Astrocyte (in vitro differentiated cells and primary cell): ENCODE measurements at regions not wholly inside any gene's neighbourhood (a gene's known extent, or its start where the extent isn't known, plus 50 kb on each side); places are given as distances from the start of the nearest gene placed in this dataset.

Experiments
- DNase-seq: peaks from one replicate; pipeline ENCODE4 v3.0.0-alpha.2; 2010; ENCODE audit warnings: low read depth
- FAIRE-seq: peaks from 2 replicates; lab custom pipeline; 2011; peaks lifted over from hg19 to GRCh38; lab: Jason Lieb, UNC
- H2AFZ ChIP-seq: 2 replicates; pipeline ENCODE4 v1.6.0; 2012; ENCODE audit warnings: low read depth, low read length, inconsistent platforms
- H3K27ac ChIP-seq: 2 replicates; pipeline ENCODE4 v1.5.1; 2011; ENCODE audit warnings: low read depth, low read length, inconsistent platforms
- H3K27me3 ChIP-seq: 2 replicates; pipeline ENCODE4 v1.6.0; 2011; ENCODE audit warnings: low read length, inconsistent platforms; ENCODE audit not compliant: insufficient read depth
- H3K36me3 ChIP-seq: 2 replicates; pipeline ENCODE4 v1.5.1; 2011; ENCODE audit warnings: low read length, inconsistent platforms; ENCODE audit not compliant: insufficient read depth
- H3K4me1 ChIP-seq: 2 replicates; pipeline ENCODE4 v1.5.1; 2011; ENCODE audit warnings: low read length, inconsistent platforms; ENCODE audit not compliant: insufficient read depth
- H3K4me2 ChIP-seq: 2 replicates; pipeline ENCODE4 v1.6.0; 2012; ENCODE audit warnings: low read length, inconsistent platforms
- H3K4me3 ChIP-seq: 2 replicates; pipeline ENCODE4 v1.5.1; 2011; ENCODE audit warnings: low read depth, mild to moderate bottlenecking, low read length, inconsistent platforms; ENCODE audit not compliant: insufficient read depth
- H3K79me2 ChIP-seq: 2 replicates; pipeline ENCODE4 v1.6.0; 2012; ENCODE audit warnings: mild to moderate bottlenecking, low read length, inconsistent platforms; ENCODE audit not compliant: insufficient read depth
- H3K9ac ChIP-seq: 2 replicates; pipeline ENCODE4 v1.6.0; 2012; ENCODE audit warnings: mild to moderate bottlenecking, low read length, inconsistent platforms
- H3K9me3 ChIP-seq: 2 replicates; pipeline ENCODE4 v1.5.1; 2012; ENCODE audit warnings: low read depth, mild to moderate bottlenecking, low read length, inconsistent platforms; ENCODE audit not compliant: insufficient read depth
- H4K20me1 ChIP-seq: 2 replicates; pipeline ENCODE4 v1.6.0; 2012; ENCODE audit warnings: low read length, inconsistent platforms; ENCODE audit not compliant: insufficient read depth
- H3K27ac Mint-ChIP-seq: one replicate; pipeline ENCODE4 v1.8.0; 2021; ENCODE audit warnings: mild to moderate bottlenecking, mixed read lengths; ENCODE audit not compliant: unreplicated experiment
- H3K27me3 Mint-ChIP-seq: one replicate; pipeline ENCODE4 v1.8.0; 2021; ENCODE audit warnings: low read depth, mixed read lengths; ENCODE audit not compliant: unreplicated experiment
- H3K36me3 Mint-ChIP-seq: one replicate; pipeline ENCODE4 v1.8.0; 2021; ENCODE audit warnings: low read depth, mixed read lengths; ENCODE audit not compliant: unreplicated experiment
- H3K4me1 Mint-ChIP-seq: one replicate; pipeline ENCODE4 v1.8.0; 2021; ENCODE audit warnings: low read depth, mixed read lengths; ENCODE audit not compliant: unreplicated experiment
- H3K4me3 Mint-ChIP-seq: one replicate; pipeline ENCODE4 v1.8.0; 2021; ENCODE audit warnings: mild to moderate bottlenecking, moderate library complexity, mixed read lengths; ENCODE audit not compliant: unreplicated experiment
- H3K9me3 Mint-ChIP-seq: one replicate; pipeline ENCODE4 v1.8.0; 2021; ENCODE audit warnings: mild to moderate bottlenecking, mixed read lengths; ENCODE audit not compliant: unreplicated experiment
- CTCF ChIP-seq: IDR thresholded peaks from 2 replicates; pipeline ENCODE4 v1.5.1; 2011; ENCODE audit warnings: low read depth, mild to moderate bottlenecking, inconsistent platforms, low read length, moderate library complexity; ENCODE audit not compliant: insufficient read depth
- EZH2 ChIP-seq: IDR thresholded peaks from 2 replicates; pipeline ENCODE4 v1.6.1; 2012; ENCODE audit warnings: mild to moderate bottlenecking, low read length, inconsistent platforms; ENCODE audit not compliant: insufficient read depth

- no peak overlapping the region for H3K9ac ChIP-seq
- H2AFZ ChIP-seq, result no peak overlapping the region
- no peak overlapping the region for H3K27ac ChIP-seq
- no peaks in the 10 kb centered on the region for H3K4me1 ChIP-seq
- FAIRE-seq, result no peak
- no peak for DNase-seq
- Mint-ChIP-seq H3K36me3 (no peaks in the 10 kb centered on the region), H3K27me3 (no peaks in the 10 kb centered on the region), H3K4me1 (no peaks in the 10 kb centered on the region), H3K27ac (no peak overlapping the region), H3K9me3 (no peaks in the 10 kb centered on the region), H3K4me3 (no peak overlapping the region)
- no peak for TF ChIP-seq EZH2
- no peak for TF ChIP-seq CTCF
- H3K4me3 ChIP-seq, result no peak overlapping the region
- no peaks in the 10 kb centered on the region for H3K27me3 ChIP-seq
- H3K9me3 ChIP-seq, result no peaks in the 10 kb centered on the region
- no peaks in the 10 kb centered on the region for H3K36me3 ChIP-seq
- H3K79me2 ChIP-seq, result no peaks in the 10 kb centered on the region
- no peak overlapping the region for H3K4me2 ChIP-seq
- H4K20me1 ChIP-seq, result no peaks in the 10 kb centered on the region
Measured at GRCh38 chr14:44863271-44863670, 98.5 kb downstream of the KLHL28 start.

DNA sequence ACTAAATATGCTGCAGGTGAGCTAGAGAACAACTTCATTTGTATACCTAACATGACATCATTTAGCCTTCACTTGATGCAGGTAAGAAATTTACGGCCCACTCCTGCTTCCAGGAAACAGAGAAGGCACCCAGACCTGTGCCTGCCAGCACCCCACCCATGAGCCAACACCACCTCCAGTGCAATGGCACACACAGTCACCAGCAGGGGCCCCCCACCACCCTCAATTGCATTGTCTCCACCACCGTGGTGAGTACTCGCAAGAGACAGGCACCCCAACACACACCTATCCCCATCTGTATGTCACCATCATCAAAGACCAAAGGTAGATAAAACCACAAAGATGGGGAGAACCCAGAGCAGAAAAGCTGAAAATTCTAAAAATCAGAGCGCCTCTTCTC lies 107.6 kb downstream of the KLHL28 start:
- Mint-ChIP-seq H3K4me3 (no peak overlapping the region), H3K36me3 (no peaks in the 10 kb centered on the region), H3K27ac (no peak overlapping the region), H3K27me3 (peaks cover 2% of the 10 kb centered on the region), H3K9me3 (peaks cover 6% of the 10 kb centered on the region), H3K4me1 (no peaks in the 10 kb centered on the region)
- H3K4me1 ChIP-seq, result no peaks in the 10 kb centered on the region
- no peaks in the 10 kb centered on the region for H3K9me3 ChIP-seq
- H3K79me2 ChIP-seq, result no peaks in the 10 kb centered on the region
- DNase-seq, result no peak
- no peaks in the 10 kb centered on the region for H3K36me3 ChIP-seq
- H2AFZ ChIP-seq, result no peak overlapping the region
- H3K9ac ChIP-seq, result no peak overlapping the region
- no peaks in the 10 kb centered on the region for H3K27me3 ChIP-seq
- H3K4me2 ChIP-seq, result no peak overlapping the region
- H3K27ac ChIP-seq, result no peak overlapping the region
- no peak overlapping the region for H3K4me3 ChIP-seq
- no peak for TF ChIP-seq CTCF
- no peak for TF ChIP-seq EZH2
- H4K20me1 ChIP-seq, result no peaks in the 10 kb centered on the region
- FAIRE-seq, result no peak

- H3K4me3 Mint-ChIP-seq, result no peak overlapping the region
Measured at GRCh38 chr14:44847526-44848309, 114.0 kb downstream of the KLHL28 start.

More at GRCh38 chr14:44847526-44848309, 114.0 kb downstream of the KLHL28 start:
- Histone ChIP-seq H3K4me2 (no peak overlapping the region), H3K79me2 (no peaks in the 10 kb centered on the region), H3K4me1 (no peaks in the 10 kb centered on the region), H3K36me3 (no peaks in the 10 kb centered on the region), H4K20me1 (no peaks in the 10 kb centered on the region), H3K9me3 (no peaks in the 10 kb centered on the region), H3K27ac (no peak overlapping the region), H3K9ac (no peak overlapping the region), H3K27me3 (no peaks in the 10 kb centered on the region), H3K4me3 (no peak overlapping the region), H2AFZ (no peak overlapping the region)
- H3K4me1 Mint-ChIP-seq, result peaks cover 4% of the 10 kb centered on the region
- no peak overlapping the region for H3K27ac Mint-ChIP-seq
- no peaks in the 10 kb centered on the region for H3K27me3 Mint-ChIP-seq
- TF ChIP-seq CTCF, result no peak
- TF ChIP-seq EZH2, result no peak
- DNase-seq, result peak; percentile 42
- FAIRE-seq, result no peak
- no peaks in the 10 kb centered on the region for H3K9me3 Mint-ChIP-seq
- no peaks in the 10 kb centered on the region for H3K36me3 Mint-ChIP-seq
